ENCODE measurements at regions not wholly inside any gene's neighbourhood (a gene's known extent, or its start where the extent isn't known, plus 50 kb on each side); places are given as distances from the start of the nearest gene placed in this dataset.
A peak's percentile ranks its signal among the peaks of the same experiment; 100 is the strongest.

GRCh38 chrX:2614911-2615310 is 76.2 kb upstream of the CD99 start:
- DNase-seq (ENCODE audit: low read depth): no peak
- H3K4me3 ChIP-seq (ENCODE audit: low read depth, low read length): no peak overlapping the region
- TF ChIP-seq CTCF (IDR thresholded peaks at IDR 0.05; ENCODE audit: control insufficient read depth, extremely low read depth, insufficient read depth): no peak

GRCh38 chrX:2610246-2611170 is 80.6 kb upstream of the CD99 start:
- no peak for DNase-seq (ENCODE audit: low read depth)
- H3K4me3 ChIP-seq (ENCODE audit: low read depth, low read length): peak overlapping the region; percentile 88
- no peak for TF ChIP-seq CTCF (IDR thresholded peaks at IDR 0.05; ENCODE audit: control insufficient read depth, extremely low read depth, insufficient read depth)

- peak; percentile 37 for TF ChIP-seq CTCF (IDR thresholded peaks at IDR 0.05; ENCODE audit: control insufficient read depth, extremely low read depth, insufficient read depth)
- no peak for DNase-seq (ENCODE audit: low read depth)
Measured at GRCh38 chrX:2609431-2610238, 81.5 kb upstream of the CD99 start.

DNA sequence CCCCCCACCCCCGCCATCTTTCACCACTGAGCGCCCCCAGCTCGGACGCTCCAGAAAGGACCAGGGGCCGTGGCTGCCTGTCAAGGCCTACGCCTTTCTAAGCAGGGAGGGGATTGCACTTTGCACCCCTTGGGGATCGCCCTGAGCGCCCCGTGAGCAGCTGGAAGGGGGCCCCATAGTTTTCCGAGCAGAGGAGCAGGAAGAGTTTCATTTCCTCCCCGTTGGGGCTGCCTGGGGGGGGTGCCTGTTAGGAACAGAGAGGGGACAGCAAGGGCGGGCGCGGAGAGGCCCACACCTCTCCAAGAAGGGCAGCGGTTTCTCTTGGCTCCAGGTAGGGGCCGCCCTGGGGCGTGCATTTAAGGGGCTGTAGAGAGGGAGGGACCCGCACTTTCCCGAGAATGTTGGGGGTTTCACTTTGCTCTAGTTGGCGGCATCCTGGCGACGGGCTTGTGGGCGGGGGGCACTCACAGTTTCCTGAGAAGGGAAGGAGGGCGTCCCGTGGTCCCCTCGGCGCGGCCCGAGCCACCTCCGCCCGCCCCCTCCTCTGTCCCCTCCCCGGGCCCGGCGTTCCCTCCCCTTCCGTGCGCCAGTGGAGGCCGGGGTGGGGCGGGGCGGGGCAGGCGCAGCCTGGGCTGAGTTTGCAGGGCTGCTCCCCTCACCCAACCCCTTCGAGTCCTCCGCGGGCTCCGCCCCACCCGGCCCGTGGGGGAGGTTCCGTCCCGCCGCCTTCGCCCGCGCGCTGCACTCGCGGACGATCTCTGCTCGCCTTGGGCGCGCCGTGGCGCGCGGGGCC is 82.3 kb upstream of the CD99 start:
- TF ChIP-seq CTCF (IDR thresholded peaks at IDR 0.05; ENCODE audit: control insufficient read depth, extremely low read depth, insufficient read depth): no peak
- peak; percentile 61 for DNase-seq (ENCODE audit: low read depth)
- peak overlapping the region; percentile 88 for H3K4me3 ChIP-seq (ENCODE audit: low read depth, low read length)

More at GRCh38 chrX:2609431-2610238, 81.5 kb upstream of the CD99 start:
- H3K4me3 ChIP-seq (ENCODE audit: low read depth, low read length): peak overlapping the region; percentile 88

DNA sequence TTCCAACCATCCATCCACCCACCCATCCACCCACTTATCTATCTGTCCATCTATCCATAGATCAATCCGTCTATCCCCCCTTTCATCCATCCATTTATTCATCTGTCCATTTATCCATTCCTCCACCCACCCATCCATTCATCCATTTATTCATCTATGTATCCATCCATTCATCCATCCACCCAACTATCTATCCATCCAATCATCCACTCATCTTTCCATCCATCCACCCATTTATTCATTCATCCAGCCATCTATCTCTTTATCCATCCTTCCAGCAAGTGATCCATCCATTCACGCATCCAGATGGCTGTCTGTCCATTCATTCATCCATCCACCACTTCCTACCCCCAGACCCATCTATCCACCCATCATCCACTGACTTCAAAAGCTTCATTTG is 84.0 kb upstream of the CD99 start:
- TF ChIP-seq CTCF (IDR thresholded peaks at IDR 0.05; ENCODE audit: control insufficient read depth, extremely low read depth, insufficient read depth): no peak
- no peak for DNase-seq (ENCODE audit: low read depth)

DNA sequence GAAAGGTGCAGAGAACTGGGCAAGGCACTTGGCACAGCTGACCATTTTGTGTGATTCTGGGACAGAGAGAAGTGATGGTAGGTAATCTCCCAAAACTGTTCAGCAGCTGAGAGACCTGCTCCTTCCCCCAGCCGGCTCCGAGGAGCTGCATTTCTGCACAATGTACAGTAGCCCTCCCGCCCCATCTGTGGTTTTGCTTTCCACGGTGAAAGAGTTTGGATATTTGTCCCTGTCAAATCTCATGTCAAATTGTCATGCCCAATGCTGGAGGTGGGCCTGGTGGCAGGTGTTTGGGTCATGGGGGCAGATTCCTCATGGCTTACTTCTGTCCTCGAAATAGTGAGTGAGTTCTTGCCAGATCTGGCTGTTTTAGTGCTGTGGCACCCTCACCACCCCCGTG is 90.5 kb upstream of the CD99 start:
- H3K4me3 ChIP-seq (ENCODE audit: low read depth, low read length): no peak overlapping the region
- TF ChIP-seq CTCF (IDR thresholded peaks at IDR 0.05; ENCODE audit: control insufficient read depth, extremely low read depth, insufficient read depth): no peak
- no peak for DNase-seq (ENCODE audit: low read depth)

More for the DNA sequence above, 84.0 kb upstream of the CD99 start:
- H3K4me3 ChIP-seq (ENCODE audit: low read depth, low read length): no peak overlapping the region
